Heart left ventricle (tissue), 13 donors: ENCODE measurements at regions not wholly inside any gene's neighbourhood (a gene's known extent, or its start where the extent isn't known, plus 50 kb on each side); places are given as distances from the start of the nearest gene placed in this dataset.

Experiments used
- CTCF ChIP-seq, 12 donors: fragments of 200-600 bp; sonication (generic) in 4 of 12; IDR thresholded peaks; one replicate each; pipeline versions ENCODE4 v1.5.0 to v1.8.0; 2018 to 2022; ENCODE audit warnings: antibody characterized with exemption in 12 of 12, mild to moderate bottlenecking in 5 of 12
- POLR2A ChIP-seq, 2 donors: fragments of 450-650 bp; IDR thresholded peaks; one replicate each; pipeline ENCODE4 v1.6.1; 2017; ENCODE audit warnings: antibody characterized with exemption in 2 of 2, mild to moderate bottlenecking in 2 of 2, moderate library complexity in 2 of 2
- donor health status: ischemic (EF 13 %, LVEDD 7.1; RV severe dilation, severe dysfunction).
- donor health status: DM: no; HTN: yes; CAD: no.
- donor health status: DM: no; HTN: no; CAD: no.
- donor health status: ischemic (EF 25% LVEDD 6.9; RV normal size, moderate dysfunction).
- donor health status: ischemic (EF 25% LVEDD 5.7; RV mildly dilated, moderate dysfunction).
- donor health status: ischemic (EF 35%, LVEDD 5.7; RV mildly dilated, moderate dysfunction).
- donor health status: nonischemic (EF 11% LVEDD 7.7; RV severe dilation, severe dysfunction).
- donor health status: DM: yes; HTN: yes; CAD: no.
- donor health status: PGD.
- donor health status: ischemic (EF 29% LVEDD 5.4; RV normal size, mild dysfunction).
- donor health status: nonischemic (EF 23%, LVEDD 6.1; RV moderate dilation, normal function).

- TF ChIP-seq CTCF (IDR thresholded peaks at IDR 0.05) (no peak), POLR2A (IDR thresholded peaks at IDR 0.05) (no peak)
Observed at GRCh38 chr20:60870040-60870439, 382.0 kb upstream of the CDH4 start.
